Daoy (cell line): ENCODE measurements at regions not wholly inside any gene's neighbourhood (a gene's known extent, or its start where the extent isn't known, plus 50 kb on each side); places are given as distances from the start of the nearest gene placed in this dataset.

Experiments used
- DNase-seq: peaks from one replicate; pipeline ENCODE4 v3.0.0-alpha.2; 2015; ENCODE audit warnings: low read depth

GRCh38 chr3:59446775-59447465 is 397.1 kb upstream of the CFAP20DC start:
- DNase-seq: no peak

GRCh38 chr3:59444676-59445075 is 394.9 kb upstream of the CFAP20DC start:
- DNase-seq: no peak

GRCh38 chr3:59444294-59444671 is 394.5 kb upstream of the CFAP20DC start:
- no peak for DNase-seq

GRCh38 chr3:59443618-59444293 is 393.9 kb upstream of the CFAP20DC start:
- no peak for DNase-seq

- no peak for DNase-seq
Observed at GRCh38 chr3:59442046-59442445, 392.2 kb upstream of the CFAP20DC start.

- DNase-seq: no peak
Observed at GRCh38 chr3:59440285-59441028, 390.6 kb upstream of the CFAP20DC start.

- no peak for DNase-seq
Observed at GRCh38 chr3:59438492-59438891, 388.7 kb upstream of the CFAP20DC start.

- no peak for DNase-seq
Observed at GRCh38 chr3:59436164-59436958, 386.5 kb upstream of the CFAP20DC start.

- no peak for DNase-seq
Observed at GRCh38 chr3:59433546-59433945, 383.7 kb upstream of the CFAP20DC start.

- DNase-seq: no peak
Observed at GRCh38 chr3:59432665-59433064, 382.8 kb upstream of the CFAP20DC start.

GRCh38 chr3:59430341-59430740 is 380.5 kb upstream of the CFAP20DC start:
- DNase-seq: no peak

- DNase-seq: no peak
Observed at GRCh38 chr3:59429198-59429597, 379.4 kb upstream of the CFAP20DC start.

GRCh38 chr3:59426821-59427565 is 377.2 kb upstream of the CFAP20DC start:
- DNase-seq: peak; percentile 6

- no peak for DNase-seq
Observed at GRCh38 chr3:59425942-59426341, 376.1 kb upstream of the CFAP20DC start.

- peak; percentile 9 for DNase-seq
Observed at GRCh38 chr3:59425371-59425770, 375.5 kb upstream of the CFAP20DC start.

- DNase-seq: peak; percentile 30
Observed at GRCh38 chr3:59424268-59425010, 374.6 kb upstream of the CFAP20DC start.

- DNase-seq: no peak
Observed at GRCh38 chr3:59423707-59424106, 373.9 kb upstream of the CFAP20DC start.

GRCh38 chr3:59422312-59422711 is 372.5 kb upstream of the CFAP20DC start:
- peak; percentile 8 for DNase-seq

GRCh38 chr3:59418836-59419235 is 369.0 kb upstream of the CFAP20DC start:
- DNase-seq: no peak

- no peak for DNase-seq
Observed at GRCh38 chr3:59412516-59412915, 362.7 kb upstream of the CFAP20DC start.

- no peak for DNase-seq
Observed at GRCh38 chr3:59411694-59412093, 361.9 kb upstream of the CFAP20DC start.
